Bronchial epithelial cell (primary cell): ENCODE measurements at regions not wholly inside any gene's neighbourhood (a gene's known extent, or its start where the extent isn't known, plus 50 kb on each side); places are given as distances from the start of the nearest gene placed in this dataset.

Experiments used
- DNase-seq: peaks from one replicate; pipeline ENCODE4 v3.0.0-alpha.2; 2010; ENCODE audit warnings: low read depth
- FAIRE-seq: peaks from 2 replicates; lab custom pipeline; 2011; peaks lifted over from hg19 to GRCh38; lab: Jason Lieb, UNC
- H3K27me3 ChIP-seq: 2 replicates; pipeline ENCODE4 v1.5.1; 2011; ENCODE audit warnings: low read length; ENCODE audit not compliant: control insufficient read depth, insufficient read depth
- H3K36me3 ChIP-seq: 2 replicates; pipeline ENCODE4 v1.5.1; 2011; ENCODE audit warnings: low read length; ENCODE audit not compliant: control insufficient read depth, insufficient read depth
- H3K4me3 ChIP-seq: 2 replicates; pipeline ENCODE4 v1.5.1; 2011; ENCODE audit warnings: mild to moderate bottlenecking, low read depth, low read length, control low read depth
- TF ChIP-seq, protein P1 (sequence below): IDR thresholded peaks from 2 replicates; pipeline ENCODE4 v1.5.1; 2011; ENCODE audit warnings: mild to moderate bottlenecking, moderate library complexity, low read length, control low read depth, inconsistent platforms; ENCODE audit not compliant: insufficient read depth, severe bottlenecking

GRCh38 chr4:64516176-64516575 lies 106.9 kb upstream of the TECRL start:
- no peak for DNase-seq
- Histone ChIP-seq H3K36me3 (no peaks in the 10 kb centered on the region), H3K27me3 (no peaks in the 10 kb centered on the region), H3K4me3 (no peak overlapping the region)
- TF ChIP-seq, protein P1, sequence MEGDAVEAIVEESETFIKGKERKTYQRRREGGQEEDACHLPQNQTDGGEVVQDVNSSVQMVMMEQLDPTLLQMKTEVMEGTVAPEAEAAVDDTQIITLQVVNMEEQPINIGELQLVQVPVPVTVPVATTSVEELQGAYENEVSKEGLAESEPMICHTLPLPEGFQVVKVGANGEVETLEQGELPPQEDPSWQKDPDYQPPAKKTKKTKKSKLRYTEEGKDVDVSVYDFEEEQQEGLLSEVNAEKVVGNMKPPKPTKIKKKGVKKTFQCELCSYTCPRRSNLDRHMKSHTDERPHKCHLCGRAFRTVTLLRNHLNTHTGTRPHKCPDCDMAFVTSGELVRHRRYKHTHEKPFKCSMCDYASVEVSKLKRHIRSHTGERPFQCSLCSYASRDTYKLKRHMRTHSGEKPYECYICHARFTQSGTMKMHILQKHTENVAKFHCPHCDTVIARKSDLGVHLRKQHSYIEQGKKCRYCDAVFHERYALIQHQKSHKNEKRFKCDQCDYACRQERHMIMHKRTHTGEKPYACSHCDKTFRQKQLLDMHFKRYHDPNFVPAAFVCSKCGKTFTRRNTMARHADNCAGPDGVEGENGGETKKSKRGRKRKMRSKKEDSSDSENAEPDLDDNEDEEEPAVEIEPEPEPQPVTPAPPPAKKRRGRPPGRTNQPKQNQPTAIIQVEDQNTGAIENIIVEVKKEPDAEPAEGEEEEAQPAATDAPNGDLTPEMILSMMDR: no peak
- no peak for FAIRE-seq

DNA sequence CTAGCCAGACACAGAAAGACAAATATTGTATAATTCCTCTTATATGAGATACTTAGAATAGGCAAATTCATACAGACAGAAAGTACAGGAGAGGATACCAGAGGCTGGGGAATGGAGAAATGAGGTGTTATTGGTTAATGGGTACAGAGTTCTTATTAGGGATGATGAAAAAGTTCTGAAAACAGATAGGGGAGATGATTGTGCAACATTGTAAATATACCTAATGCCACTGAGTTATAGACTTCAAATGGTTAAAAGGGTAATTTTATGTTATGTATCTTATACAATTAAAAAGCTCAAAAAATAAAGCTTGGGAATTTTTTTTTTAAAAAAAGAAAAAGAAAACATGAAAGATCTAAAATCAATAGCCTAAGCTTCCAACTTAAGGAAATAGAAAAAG lies 98.8 kb upstream of the TECRL start:
- TF ChIP-seq, protein P1: no peak
- no peak overlapping the region for H3K4me3 ChIP-seq
- DNase-seq: no peak
- no peak for FAIRE-seq
- no peaks in the 10 kb centered on the region for H3K27me3 ChIP-seq
- no peaks in the 10 kb centered on the region for H3K36me3 ChIP-seq

GRCh38 chr4:64503945-64504675 lies 94.9 kb upstream of the TECRL start:
- no peak overlapping the region for H3K4me3 ChIP-seq
- H3K36me3 ChIP-seq: no peaks in the 10 kb centered on the region
- no peak for FAIRE-seq
- TF ChIP-seq, protein P1: no peak
- H3K27me3 ChIP-seq: no peaks in the 10 kb centered on the region
- no peak for DNase-seq

DNA sequence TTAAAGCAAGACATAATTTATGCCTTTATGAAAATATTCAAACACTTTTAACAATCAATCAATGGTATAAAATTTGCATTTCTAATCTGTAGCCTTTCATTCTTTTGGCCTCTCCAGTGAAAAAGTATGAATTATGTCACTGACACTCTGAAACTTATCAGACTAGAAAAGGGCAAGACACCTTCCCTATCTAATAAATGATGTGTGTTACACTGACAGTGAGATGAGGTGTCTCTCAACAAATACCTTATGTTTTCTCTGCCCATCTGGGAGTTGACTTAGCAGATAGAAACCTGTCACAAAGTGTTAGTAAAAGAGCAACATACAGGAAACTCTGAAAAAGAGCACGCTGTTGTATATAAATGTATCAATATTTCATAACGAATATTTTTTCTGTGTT lies 94.2 kb upstream of the TECRL start:
- TF ChIP-seq, protein P1: no peak
- FAIRE-seq: no peak
- Histone ChIP-seq H3K27me3 (no peaks in the 10 kb centered on the region), H3K36me3 (no peaks in the 10 kb centered on the region), H3K4me3 (no peak overlapping the region)
- DNase-seq: no peak

DNA sequence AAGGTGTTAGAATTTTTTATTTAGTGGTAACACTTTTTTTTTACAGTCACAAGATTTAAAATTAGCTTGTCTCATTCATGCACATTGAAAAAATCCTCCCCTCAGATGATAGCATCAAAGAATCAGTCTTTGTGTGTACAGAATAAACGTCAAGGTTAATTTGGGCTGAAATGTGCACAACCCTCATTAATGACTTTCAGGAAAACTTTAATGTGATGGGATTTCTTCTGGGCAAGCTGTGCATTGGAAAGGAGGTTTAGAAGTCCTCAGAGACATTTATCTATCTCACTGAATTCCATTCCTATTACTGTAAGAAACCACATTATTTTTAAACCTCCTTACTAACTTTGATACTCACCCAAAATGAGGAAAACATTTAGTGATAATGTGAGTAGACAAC lies 88.2 kb upstream of the TECRL start:
- Histone ChIP-seq H3K4me3 (no peak overlapping the region), H3K27me3 (no peaks in the 10 kb centered on the region), H3K36me3 (no peaks in the 10 kb centered on the region)
- no peak for DNase-seq
- no peak for FAIRE-seq
- TF ChIP-seq, protein P1: no peak

DNA sequence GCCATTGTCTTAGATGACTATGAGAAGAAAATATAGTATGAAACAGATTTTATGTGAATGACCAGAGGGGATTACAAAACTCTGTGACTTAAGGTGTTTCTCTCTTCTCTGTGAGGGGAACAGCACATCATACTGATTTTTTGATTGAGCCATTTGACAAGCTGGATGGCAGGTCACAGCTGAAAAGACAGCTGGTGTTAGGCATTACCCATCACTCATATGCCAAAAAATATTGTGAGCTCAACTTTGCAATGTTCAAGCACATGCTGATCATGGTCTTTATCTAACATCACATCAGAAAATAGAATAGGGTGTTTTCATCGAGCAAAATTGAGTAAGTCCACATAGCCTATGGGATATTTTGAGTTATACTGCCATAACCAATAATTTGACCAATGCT lies 86.7 kb upstream of the TECRL start:
- H3K27me3 ChIP-seq: no peaks in the 10 kb centered on the region
- TF ChIP-seq, protein P1: no peak
- no peak for DNase-seq
- H3K36me3 ChIP-seq: no peaks in the 10 kb centered on the region
- no peak for FAIRE-seq
- H3K4me3 ChIP-seq: no peak overlapping the region
